NCI-H1092 treated with DMSO at 0.1 percent for 48 hours (cell line): ENCODE measurements at regions not wholly inside any gene's neighbourhood (a gene's known extent, or its start where the extent isn't known, plus 50 kb on each side); places are given as distances from the start of the nearest gene placed in this dataset.

Source experiments
- DNase-seq: peaks from one replicate; lab custom pipeline; 2025; lab: John Stamatoyannopoulos, UW

GRCh38 chr2:107775791-107776190 is 50.9 kb upstream of the RGPD4 start:
- DNase-seq: peak; percentile 14

GRCh38 chr2:107776362-107776761 is 50.3 kb upstream of the RGPD4 start:
- DNase-seq: no peak
